ENCODE measurements at regions not wholly inside any gene's neighbourhood (a gene's known extent, or its start where the extent isn't known, plus 50 kb on each side); places are given as distances from the start of the nearest gene placed in this dataset.
A peak's percentile ranks its signal among the peaks of the same experiment; 100 is the strongest.

- Histone ChIP-seq H3K4me3 (no peak overlapping the region), H3K36me3 (no peaks in the 10 kb centered on the region), H3K9me3 (no peaks in the 10 kb centered on the region), H3K27me3 (no peaks in the 10 kb centered on the region), H3K4me1 (peaks cover 14% of the 10 kb centered on the region), H3K27ac (no peak overlapping the region)
- DNase-seq (ENCODE audit: extremely low spot score in 2 of 2): peak; percentile 72 to 77
- intact Hi-C loops (cut with DNase I): no loop called here
- TF ChIP-seq, protein P1, sequence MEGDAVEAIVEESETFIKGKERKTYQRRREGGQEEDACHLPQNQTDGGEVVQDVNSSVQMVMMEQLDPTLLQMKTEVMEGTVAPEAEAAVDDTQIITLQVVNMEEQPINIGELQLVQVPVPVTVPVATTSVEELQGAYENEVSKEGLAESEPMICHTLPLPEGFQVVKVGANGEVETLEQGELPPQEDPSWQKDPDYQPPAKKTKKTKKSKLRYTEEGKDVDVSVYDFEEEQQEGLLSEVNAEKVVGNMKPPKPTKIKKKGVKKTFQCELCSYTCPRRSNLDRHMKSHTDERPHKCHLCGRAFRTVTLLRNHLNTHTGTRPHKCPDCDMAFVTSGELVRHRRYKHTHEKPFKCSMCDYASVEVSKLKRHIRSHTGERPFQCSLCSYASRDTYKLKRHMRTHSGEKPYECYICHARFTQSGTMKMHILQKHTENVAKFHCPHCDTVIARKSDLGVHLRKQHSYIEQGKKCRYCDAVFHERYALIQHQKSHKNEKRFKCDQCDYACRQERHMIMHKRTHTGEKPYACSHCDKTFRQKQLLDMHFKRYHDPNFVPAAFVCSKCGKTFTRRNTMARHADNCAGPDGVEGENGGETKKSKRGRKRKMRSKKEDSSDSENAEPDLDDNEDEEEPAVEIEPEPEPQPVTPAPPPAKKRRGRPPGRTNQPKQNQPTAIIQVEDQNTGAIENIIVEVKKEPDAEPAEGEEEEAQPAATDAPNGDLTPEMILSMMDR (IDR thresholded peaks at IDR 0.05): no peak
- no peak for TF ChIP-seq POLR2AphosphoS5 (IDR thresholded peaks at IDR 0.05; ENCODE audit: insufficient read depth in 1 of 2, low read depth in 1 of 2)
- no peak for TF ChIP-seq POLR2A (IDR thresholded peaks at IDR 0.05)
Observed at GRCh38 chr10:42953684-42954674, 122.9 kb upstream of the RET start.

DNA sequence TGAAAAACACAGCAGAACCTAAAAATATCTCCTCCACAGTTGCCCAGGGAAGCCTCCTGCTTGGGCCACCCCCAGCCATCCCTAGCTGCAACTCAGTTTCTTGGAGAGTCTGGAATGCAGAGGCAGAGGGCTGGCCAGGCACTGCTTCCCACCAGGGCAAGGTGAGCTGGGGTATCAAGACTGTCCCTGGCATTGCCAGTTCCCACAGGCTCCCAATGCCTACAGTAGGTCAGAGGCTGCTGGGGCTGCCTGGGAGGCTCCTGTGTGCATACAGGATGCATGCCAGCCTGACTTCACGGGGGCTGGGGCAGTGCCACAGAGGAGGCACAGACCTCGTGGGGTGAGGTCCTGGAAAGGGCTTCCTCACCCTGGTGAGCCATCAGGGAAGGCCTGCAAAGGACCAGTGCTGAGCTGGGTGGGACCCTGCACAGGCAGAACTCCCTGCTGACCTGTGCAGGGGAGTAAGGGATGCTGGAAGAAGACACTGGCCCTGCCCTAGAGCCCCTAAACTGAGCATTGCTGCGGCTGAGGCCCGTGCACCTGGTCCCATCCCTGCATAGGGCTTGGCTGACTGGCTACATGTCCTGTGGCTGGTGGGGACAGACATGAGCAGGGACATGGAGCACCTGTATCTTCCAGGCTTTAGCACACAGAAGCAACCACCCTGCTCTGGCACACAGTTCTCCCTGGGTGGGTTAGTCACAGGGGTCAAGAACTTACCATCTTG is 121.9 kb upstream of the RET start:
- no peaks in the 10 kb centered on the region for H3K27me3 ChIP-seq
- DNase-seq (ENCODE audit: extremely low spot score in 2 of 2): no peak
- no peaks in the 10 kb centered on the region for H3K36me3 ChIP-seq

GRCh38 chr10:42955493-42955889 is 121.4 kb upstream of the RET start:
- H3K27me3 ChIP-seq: no peaks in the 10 kb centered on the region
- H3K4me1 ChIP-seq: peaks cover 14% of the 10 kb centered on the region
- no peak for DNase-seq (ENCODE audit: extremely low spot score in 2 of 2)
- intact Hi-C loops (cut with DNase I): no loop called here
- TF ChIP-seq, protein P1 (IDR thresholded peaks at IDR 0.05): no peak
- no peak for TF ChIP-seq POLR2A (IDR thresholded peaks at IDR 0.05)
- no peak for TF ChIP-seq POLR2AphosphoS5 (IDR thresholded peaks at IDR 0.05; ENCODE audit: insufficient read depth in 1 of 2, low read depth in 1 of 2)
- H3K4me3 ChIP-seq: no peak overlapping the region
- H3K9me3 ChIP-seq: no peaks in the 10 kb centered on the region
- no peaks in the 10 kb centered on the region for H3K36me3 ChIP-seq
- no peak overlapping the region for H3K27ac ChIP-seq

More for the DNA sequence above, 121.9 kb upstream of the RET start:
- no peak overlapping the region for H3K27ac ChIP-seq
- no peaks in the 10 kb centered on the region for H3K9me3 ChIP-seq
- H3K4me3 ChIP-seq: no peak overlapping the region
- H3K4me1 ChIP-seq: peaks cover 14% of the 10 kb centered on the region
- TF ChIP-seq POLR2AphosphoS5 (IDR thresholded peaks at IDR 0.05; ENCODE audit: insufficient read depth in 1 of 2, low read depth in 1 of 2): no peak
- TF ChIP-seq, protein P1 (IDR thresholded peaks at IDR 0.05): no peak
- TF ChIP-seq POLR2A (IDR thresholded peaks at IDR 0.05): no peak
- intact Hi-C loops (cut with DNase I): no loop called here

GRCh38 chr10:42956045-42956444 is 120.8 kb upstream of the RET start:
- Histone ChIP-seq H3K27ac (no peak overlapping the region), H3K27me3 (no peaks in the 10 kb centered on the region), H3K4me3 (no peak overlapping the region), H3K36me3 (no peaks in the 10 kb centered on the region), H3K4me1 (peaks cover 13% of the 10 kb centered on the region), H3K9me3 (no peaks in the 10 kb centered on the region)
- peak in 1 of 2 donors; percentile 74 for DNase-seq (ENCODE audit: extremely low spot score in 2 of 2)
- intact Hi-C loops (cut with DNase I): no loop called here
- no peak for TF ChIP-seq POLR2AphosphoS5 (IDR thresholded peaks at IDR 0.05; ENCODE audit: insufficient read depth in 1 of 2, low read depth in 1 of 2)
- TF ChIP-seq POLR2A (IDR thresholded peaks at IDR 0.05): no peak
- TF ChIP-seq, protein P1 (IDR thresholded peaks at IDR 0.05): no peak

Data from vagina (tissue), 2 donors.